WTC11 (cell line): ENCODE measurements at regions not wholly inside any gene's neighbourhood (a gene's known extent, or its start where the extent isn't known, plus 50 kb on each side); places are given as distances from the start of the nearest gene placed in this dataset.

Experiments
- ATAC-seq: fragments of 200-7000 bp; cut with Tn5 transposase; 2 replicates; pipeline ENCODE4 v1.10.0; 2021; ENCODE audit warnings: mild to moderate bottlenecking, moderate library complexity
- CTCF ChIA-PET: fragments of 300-600 bp; sonication (Branson Sonifier 250); formaldehyde crosslinking; loops from one replicate; lab custom pipeline; 2021; ENCODE audit warnings: antibody characterized with exemption; lab: Charles Lee
- POLR2A ChIA-PET: fragments of 350-600 bp; sonication (Branson Sonifier 250); formaldehyde crosslinking; loops from one replicate; lab custom pipeline; 2021; ENCODE audit warnings: antibody characterized with exemption; lab: Charles Lee
- DNase-seq: peaks from one replicate; pipeline ENCODE4 v3.0.0; 2021; ENCODE audit warnings: low spot score
- H3K27ac Mint-ChIP-seq: 2 replicates; pipeline ENCODE4 v1.8.0; 2021; ENCODE audit warnings: mixed read lengths
- H3K27me3 Mint-ChIP-seq: 2 replicates; pipeline ENCODE4 v1.8.0; 2021; ENCODE audit warnings: low read depth, mild to moderate bottlenecking, moderate library complexity, mixed read lengths
- H3K36me3 Mint-ChIP-seq: 2 replicates; pipeline ENCODE4 v1.8.0; 2021; ENCODE audit warnings: mixed read lengths
- H3K4me1 Mint-ChIP-seq: 2 replicates; pipeline ENCODE4 v1.8.0; 2022; ENCODE audit warnings: mixed read lengths
- H3K4me3 Mint-ChIP-seq: 2 replicates; pipeline ENCODE4 v1.8.0; 2021; ENCODE audit warnings: mild to moderate bottlenecking, moderate library complexity, mixed read lengths
- H3K9me3 Mint-ChIP-seq: 2 replicates; pipeline ENCODE4 v1.8.0; 2021; ENCODE audit warnings: mixed read lengths
- CREB1 ChIP-seq: sonication (generic); formaldehyde crosslinking; IDR thresholded peaks from 2 replicates; pipeline ENCODE4 v1.8.0; 2023; ENCODE audit warnings: mild to moderate bottlenecking, missing genetic modification reagents
- ERG ChIP-seq: fragments of 250-450 bp; sonication (Bioruptor Pico); IDR thresholded peaks from 2 replicates; pipeline ENCODE4 v1.8.0; 2021; ENCODE audit warnings: mild to moderate bottlenecking
- MLX ChIP-seq: sonication (generic); formaldehyde crosslinking; IDR thresholded peaks from 2 replicates; pipeline ENCODE4 v1.8.1; 2023; ENCODE audit warnings: mild to moderate bottlenecking, missing genetic modification reagents, moderate library complexity
- NFATC4 ChIP-seq: fragments of 250-450 bp; sonication (Bioruptor Pico); IDR thresholded peaks from 2 replicates; pipeline ENCODE4 v1.9.0; 2021; ENCODE audit warnings: mild to moderate bottlenecking
- NFE2L1 ChIP-seq: sonication (generic); formaldehyde crosslinking; IDR thresholded peaks from 2 replicates; pipeline ENCODE4 v1.8.1; 2023; ENCODE audit warnings: missing genetic modification reagents
- NFYB ChIP-seq: sonication (generic); formaldehyde crosslinking; conservative IDR thresholded peaks from 2 replicates; pipeline ENCODE4 v1.8.0; 2022; ENCODE audit warnings: low read depth, missing genetic modification reagents
- NR3C1 ChIP-seq: sonication (generic); formaldehyde crosslinking; conservative IDR thresholded peaks from 2 replicates; pipeline ENCODE4 v1.8.1; 2023; ENCODE audit warnings: low read depth, mild to moderate bottlenecking, missing genetic modification reagents
- RELA ChIP-seq: sonication (generic); formaldehyde crosslinking; IDR thresholded peaks from 2 replicates; pipeline ENCODE4 v1.8.1; 2022; ENCODE audit warnings: missing genetic modification reagents, mild to moderate bottlenecking, borderline replicate concordance
- USF1 ChIP-seq: sonication (generic); formaldehyde crosslinking; IDR thresholded peaks from 2 replicates; pipeline ENCODE4 v1.8.0; 2022; ENCODE audit warnings: mild to moderate bottlenecking, missing genetic modification reagents
- ZNF423 ChIP-seq: fragments of 250-450 bp; sonication (Bioruptor Pico); IDR thresholded peaks from 2 replicates; pipeline ENCODE4 v2.1.2; 2022; ENCODE audit warnings: mild to moderate bottlenecking, moderate library complexity
- TF ChIP-seq, protein P1 (sequence below): fragments of 250-450 bp; sonication (Bioruptor Pico); IDR thresholded peaks from 2 replicates; pipeline ENCODE4 v1.9.0; 2021; ENCODE audit warnings: mild to moderate bottlenecking, borderline replicate concordance
- TF ChIP-seq, protein P2 (sequence below): sonication (generic); formaldehyde crosslinking; IDR thresholded peaks from 2 replicates; pipeline ENCODE4 v1.8.1; 2023; ENCODE audit warnings: mild to moderate bottlenecking, missing genetic modification reagents, borderline replicate concordance
- TF ChIP-seq, protein P3 (sequence below): sonication (generic); formaldehyde crosslinking; IDR thresholded peaks from 2 replicates; pipeline ENCODE4 v1.8.1; 2023; ENCODE audit warnings: mild to moderate bottlenecking, missing genetic modification reagents

DNA sequence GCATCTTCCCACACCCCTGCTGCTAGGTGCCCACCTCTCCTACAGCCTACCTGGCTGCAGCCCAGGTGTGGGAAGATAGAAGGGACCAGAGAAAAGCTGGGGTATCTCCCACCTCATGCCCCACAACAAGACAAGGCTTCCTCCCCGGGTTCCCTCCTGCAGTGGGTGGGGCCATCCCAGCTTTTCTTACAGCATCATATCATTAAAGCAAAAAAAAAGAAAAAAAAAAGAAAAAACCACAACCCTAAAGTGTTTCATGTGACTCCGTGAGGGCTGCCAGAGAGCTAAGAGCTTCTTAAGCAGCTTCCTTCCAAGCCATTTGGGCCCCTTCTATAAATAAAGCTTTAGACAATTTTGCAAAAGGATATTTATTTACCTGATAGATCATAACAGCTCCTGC lies 455.4 kb upstream of the TSHZ3 start (continued):
- no peak for TF ChIP-seq USF1 (CRISPR knock-in tag)
- TF ChIP-seq NFATC4 (CRISPR knock-in tag), result no peak
- no peak for TF ChIP-seq ERG
- TF ChIP-seq, protein P1, sequence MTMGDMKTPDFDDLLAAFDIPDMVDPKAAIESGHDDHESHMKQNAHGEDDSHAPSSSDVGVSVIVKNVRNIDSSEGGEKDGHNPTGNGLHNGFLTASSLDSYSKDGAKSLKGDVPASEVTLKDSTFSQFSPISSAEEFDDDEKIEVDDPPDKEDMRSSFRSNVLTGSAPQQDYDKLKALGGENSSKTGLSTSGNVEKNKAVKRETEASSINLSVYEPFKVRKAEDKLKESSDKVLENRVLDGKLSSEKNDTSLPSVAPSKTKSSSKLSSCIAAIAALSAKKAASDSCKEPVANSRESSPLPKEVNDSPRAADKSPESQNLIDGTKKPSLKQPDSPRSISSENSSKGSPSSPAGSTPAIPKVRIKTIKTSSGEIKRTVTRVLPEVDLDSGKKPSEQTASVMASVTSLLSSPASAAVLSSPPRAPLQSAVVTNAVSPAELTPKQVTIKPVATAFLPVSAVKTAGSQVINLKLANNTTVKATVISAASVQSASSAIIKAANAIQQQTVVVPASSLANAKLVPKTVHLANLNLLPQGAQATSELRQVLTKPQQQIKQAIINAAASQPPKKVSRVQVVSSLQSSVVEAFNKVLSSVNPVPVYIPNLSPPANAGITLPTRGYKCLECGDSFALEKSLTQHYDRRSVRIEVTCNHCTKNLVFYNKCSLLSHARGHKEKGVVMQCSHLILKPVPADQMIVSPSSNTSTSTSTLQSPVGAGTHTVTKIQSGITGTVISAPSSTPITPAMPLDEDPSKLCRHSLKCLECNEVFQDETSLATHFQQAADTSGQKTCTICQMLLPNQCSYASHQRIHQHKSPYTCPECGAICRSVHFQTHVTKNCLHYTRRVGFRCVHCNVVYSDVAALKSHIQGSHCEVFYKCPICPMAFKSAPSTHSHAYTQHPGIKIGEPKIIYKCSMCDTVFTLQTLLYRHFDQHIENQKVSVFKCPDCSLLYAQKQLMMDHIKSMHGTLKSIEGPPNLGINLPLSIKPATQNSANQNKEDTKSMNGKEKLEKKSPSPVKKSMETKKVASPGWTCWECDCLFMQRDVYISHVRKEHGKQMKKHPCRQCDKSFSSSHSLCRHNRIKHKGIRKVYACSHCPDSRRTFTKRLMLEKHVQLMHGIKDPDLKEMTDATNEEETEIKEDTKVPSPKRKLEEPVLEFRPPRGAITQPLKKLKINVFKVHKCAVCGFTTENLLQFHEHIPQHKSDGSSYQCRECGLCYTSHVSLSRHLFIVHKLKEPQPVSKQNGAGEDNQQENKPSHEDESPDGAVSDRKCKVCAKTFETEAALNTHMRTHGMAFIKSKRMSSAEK, result no peak

DNA sequence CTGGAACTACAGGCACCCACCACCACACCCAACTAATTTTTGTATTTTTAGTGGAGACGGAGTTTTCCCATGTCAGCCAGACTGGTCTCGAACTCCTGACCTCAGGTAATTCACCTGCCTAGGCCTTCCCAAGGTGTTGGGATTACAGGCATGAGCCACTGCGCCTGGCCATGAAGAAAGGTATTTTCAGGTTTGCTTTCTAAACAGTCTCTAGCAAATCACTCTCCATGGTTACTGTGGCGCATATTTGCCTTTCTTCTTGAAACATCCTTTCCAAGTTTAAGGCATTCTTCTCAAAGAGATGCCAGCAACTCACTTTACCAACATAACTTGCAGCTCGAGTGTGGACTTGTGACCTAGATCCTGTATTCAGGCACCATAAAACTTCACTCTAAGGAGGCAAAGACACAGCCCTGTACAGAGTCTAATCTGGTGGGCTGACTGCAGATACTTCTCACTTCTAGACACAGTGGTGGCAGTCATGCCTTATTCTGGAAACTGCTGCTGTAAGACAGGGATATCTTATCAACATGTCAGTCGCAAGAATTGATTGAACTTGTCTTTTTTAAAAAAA lies 461.4 kb upstream of the TSHZ3 start:
- no peaks in the 10 kb centered on the region for H3K36me3 Mint-ChIP-seq
- ChIA-PET POLR2A (no interaction called here), CTCF (no interaction called here)
- H3K27me3 Mint-ChIP-seq, result no peaks in the 10 kb centered on the region; the same call in 1 of the 2 replicates
- no peak overlapping the region for H3K4me3 Mint-ChIP-seq
- H3K4me1 Mint-ChIP-seq, result peaks cover 9% of the 10 kb centered on the region
- DNase-seq, result no peak
- no peak for TF ChIP-seq NR3C1 (CRISPR knock-in tag)
- H3K9me3 Mint-ChIP-seq, result no peaks in the 10 kb centered on the region
- no peak for ATAC-seq
- H3K27ac Mint-ChIP-seq, result no peak overlapping the region

DNA sequence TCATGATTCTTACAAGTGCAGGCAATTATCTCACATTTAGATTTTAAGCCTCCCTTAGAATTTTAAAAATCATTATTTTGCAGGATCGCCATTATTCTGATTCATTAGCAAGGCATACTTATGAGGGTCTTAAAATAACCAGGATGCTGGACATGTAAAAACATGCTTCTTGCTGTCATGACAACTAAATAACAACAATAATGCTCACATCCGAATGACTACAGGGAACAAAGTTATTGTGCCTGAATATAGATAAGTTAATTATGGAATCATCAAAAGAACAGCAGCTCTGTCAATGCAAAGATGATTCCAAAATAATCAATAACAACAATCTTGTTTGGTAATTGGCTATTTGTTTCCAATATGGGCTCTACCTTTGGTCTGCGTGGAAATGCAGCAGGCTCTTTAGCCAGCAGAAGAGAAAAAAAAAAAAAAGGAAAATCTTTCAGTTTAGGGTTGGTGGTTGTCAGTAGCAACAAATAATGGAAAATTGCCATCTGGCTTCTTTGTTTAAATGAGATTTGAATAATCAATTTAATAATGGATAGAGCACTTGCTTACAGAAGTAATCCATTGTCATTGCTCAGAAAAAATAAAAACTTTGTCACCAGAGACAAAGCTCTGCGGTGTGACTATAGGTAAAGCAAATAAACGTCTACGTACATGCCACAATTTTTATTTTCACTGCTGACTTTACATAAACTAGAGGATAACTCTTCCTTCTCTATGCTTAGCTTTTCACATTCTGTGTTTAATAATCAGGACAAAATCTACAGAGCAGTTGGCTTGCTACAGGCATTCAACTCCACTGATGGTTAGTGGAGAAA lies 468.9 kb upstream of the TSHZ3 start:
- H3K9me3 Mint-ChIP-seq, result peaks cover 7% of the 10 kb centered on the region
- ATAC-seq (no peak), DNase-seq (no peak)
- H3K4me1 Mint-ChIP-seq, result peaks cover 20% of the 10 kb centered on the region
- no peaks in the 10 kb centered on the region; the same call in 1 of the 2 replicates for H3K27me3 Mint-ChIP-seq
- peak overlapping the region; percentile 68 for H3K27ac Mint-ChIP-seq
- no peak overlapping the region for H3K4me3 Mint-ChIP-seq
- H3K36me3 Mint-ChIP-seq, result no peaks in the 10 kb centered on the region
- POLR2A ChIA-PET, result no interaction called here
- CTCF ChIA-PET, result interaction anchor here (1.0 kb wide), 1 partner anchor 405 kb away, joined by 4 read pairs; no protein-coding TSS in a partner anchor
- TF ChIP-seq, protein P2, sequence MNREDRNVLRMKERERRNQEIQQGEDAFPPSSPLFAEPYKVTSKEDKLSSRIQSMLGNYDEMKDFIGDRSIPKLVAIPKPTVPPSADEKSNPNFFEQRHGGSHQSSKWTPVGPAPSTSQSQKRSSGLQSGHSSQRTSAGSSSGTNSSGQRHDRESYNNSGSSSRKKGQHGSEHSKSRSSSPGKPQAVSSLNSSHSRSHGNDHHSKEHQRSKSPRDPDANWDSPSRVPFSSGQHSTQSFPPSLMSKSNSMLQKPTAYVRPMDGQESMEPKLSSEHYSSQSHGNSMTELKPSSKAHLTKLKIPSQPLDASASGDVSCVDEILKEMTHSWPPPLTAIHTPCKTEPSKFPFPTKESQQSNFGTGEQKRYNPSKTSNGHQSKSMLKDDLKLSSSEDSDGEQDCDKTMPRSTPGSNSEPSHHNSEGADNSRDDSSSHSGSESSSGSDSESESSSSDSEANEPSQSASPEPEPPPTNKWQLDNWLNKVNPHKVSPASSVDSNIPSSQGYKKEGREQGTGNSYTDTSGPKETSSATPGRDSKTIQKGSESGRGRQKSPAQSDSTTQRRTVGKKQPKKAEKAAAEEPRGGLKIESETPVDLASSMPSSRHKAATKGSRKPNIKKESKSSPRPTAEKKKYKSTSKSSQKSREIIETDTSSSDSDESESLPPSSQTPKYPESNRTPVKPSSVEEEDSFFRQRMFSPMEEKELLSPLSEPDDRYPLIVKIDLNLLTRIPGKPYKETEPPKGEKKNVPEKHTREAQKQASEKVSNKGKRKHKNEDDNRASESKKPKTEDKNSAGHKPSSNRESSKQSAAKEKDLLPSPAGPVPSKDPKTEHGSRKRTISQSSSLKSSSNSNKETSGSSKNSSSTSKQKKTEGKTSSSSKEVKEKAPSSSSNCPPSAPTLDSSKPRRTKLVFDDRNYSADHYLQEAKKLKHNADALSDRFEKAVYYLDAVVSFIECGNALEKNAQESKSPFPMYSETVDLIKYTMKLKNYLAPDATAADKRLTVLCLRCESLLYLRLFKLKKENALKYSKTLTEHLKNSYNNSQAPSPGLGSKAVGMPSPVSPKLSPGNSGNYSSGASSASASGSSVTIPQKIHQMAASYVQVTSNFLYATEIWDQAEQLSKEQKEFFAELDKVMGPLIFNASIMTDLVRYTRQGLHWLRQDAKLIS, result no peak
- TF ChIP-seq MLX (CRISPR knock-in tag) (no peak), RELA (CRISPR knock-in tag) (no peak), ZNF423 (no peak), NFYB (CRISPR knock-in tag) (no peak), NFE2L1 (no peak), CREB1 (CRISPR knock-in tag) (no peak)
- TF ChIP-seq, protein P1, result no peak
- TF ChIP-seq, protein P3, sequence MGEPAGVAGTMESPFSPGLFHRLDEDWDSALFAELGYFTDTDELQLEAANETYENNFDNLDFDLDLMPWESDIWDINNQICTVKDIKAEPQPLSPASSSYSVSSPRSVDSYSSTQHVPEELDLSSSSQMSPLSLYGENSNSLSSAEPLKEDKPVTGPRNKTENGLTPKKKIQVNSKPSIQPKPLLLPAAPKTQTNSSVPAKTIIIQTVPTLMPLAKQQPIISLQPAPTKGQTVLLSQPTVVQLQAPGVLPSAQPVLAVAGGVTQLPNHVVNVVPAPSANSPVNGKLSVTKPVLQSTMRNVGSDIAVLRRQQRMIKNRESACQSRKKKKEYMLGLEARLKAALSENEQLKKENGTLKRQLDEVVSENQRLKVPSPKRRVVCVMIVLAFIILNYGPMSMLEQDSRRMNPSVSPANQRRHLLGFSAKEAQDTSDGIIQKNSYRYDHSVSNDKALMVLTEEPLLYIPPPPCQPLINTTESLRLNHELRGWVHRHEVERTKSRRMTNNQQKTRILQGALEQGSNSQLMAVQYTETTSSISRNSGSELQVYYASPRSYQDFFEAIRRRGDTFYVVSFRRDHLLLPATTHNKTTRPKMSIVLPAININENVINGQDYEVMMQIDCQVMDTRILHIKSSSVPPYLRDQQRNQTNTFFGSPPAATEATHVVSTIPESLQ (CRISPR knock-in tag), result no peak
